ENCODE measurements at regions not wholly inside any gene's neighbourhood (a gene's known extent, or its start where the extent isn't known, plus 50 kb on each side); places are given as distances from the start of the nearest gene placed in this dataset.
A peak's percentile ranks its signal among the peaks of the same experiment; 100 is the strongest.

DNA sequence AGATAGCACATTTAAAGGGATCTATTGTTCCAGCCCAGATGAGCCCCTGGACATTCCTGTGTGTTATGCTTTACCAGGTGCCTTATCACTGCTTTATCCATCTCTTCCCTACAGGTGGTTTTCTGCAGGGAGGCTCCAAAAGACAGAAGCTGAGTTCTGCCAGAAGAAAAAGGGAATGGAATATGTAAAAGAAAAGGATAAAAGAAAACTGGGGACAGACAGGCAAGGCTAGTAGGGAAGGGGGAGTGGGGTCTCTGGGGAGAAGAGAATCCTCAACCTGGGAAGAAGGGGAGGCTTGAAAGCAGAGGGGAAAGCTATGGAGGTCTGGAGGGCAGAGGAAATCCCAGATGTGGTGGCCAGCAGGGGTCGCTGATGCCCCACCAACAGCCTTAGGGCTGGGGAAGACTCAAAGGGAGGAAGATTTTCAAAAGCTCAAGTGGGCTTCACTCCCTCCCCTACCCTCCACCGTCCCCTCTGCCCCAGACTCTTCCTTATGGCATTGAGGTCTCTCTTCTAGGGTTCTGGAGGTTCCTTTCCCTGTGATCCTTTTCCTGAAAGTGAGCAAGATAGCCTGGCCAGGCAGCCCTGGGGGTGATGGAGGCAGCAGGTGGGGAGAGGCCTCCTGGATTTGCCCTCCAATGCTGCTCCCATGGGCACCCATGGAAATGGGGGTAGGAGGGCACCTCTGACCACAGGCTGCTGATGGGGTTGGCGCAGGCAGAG, 178.1 kb upstream of the PKDCC start:
- DNase-seq, result peak; percentile 80

DNA sequence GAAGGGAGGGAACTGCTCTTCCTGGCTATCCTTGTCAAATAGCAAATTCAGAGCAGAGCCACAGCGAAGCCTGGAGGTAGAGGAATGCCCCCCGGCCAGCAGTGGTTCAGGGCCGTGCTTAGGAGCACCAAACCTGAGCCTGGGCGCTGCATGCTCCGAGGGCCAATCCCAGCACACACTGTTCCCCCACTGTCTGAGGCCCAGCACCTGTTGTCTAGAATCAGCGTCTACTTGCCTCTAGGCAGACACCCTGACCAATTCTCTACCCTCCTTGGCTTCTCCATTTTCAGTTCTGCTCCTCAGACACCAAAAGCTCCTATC, 177.6 kb upstream of the PKDCC start:
- DNase-seq, result no peak

DNA sequence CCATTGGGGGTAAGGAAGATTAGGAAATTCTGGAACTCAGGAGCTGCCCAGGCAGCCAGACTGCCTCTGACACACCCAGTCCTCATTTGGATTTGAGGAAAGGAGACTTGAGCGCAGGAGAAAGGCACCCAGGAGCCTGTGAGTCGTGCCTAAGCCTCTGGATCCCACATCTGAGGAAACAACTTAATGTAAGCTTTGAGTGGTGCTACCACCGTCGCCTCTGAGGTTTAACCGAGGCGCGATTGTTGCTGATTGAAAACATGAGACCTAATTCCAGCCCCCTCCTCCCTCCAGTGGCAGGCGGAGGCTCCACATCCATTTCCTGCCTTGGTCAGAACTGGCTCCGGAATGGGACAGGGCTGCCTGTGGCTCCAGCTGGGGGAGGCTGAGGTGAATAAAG, 176.7 kb upstream of the PKDCC start:
- DNase-seq, result no peak

DNA sequence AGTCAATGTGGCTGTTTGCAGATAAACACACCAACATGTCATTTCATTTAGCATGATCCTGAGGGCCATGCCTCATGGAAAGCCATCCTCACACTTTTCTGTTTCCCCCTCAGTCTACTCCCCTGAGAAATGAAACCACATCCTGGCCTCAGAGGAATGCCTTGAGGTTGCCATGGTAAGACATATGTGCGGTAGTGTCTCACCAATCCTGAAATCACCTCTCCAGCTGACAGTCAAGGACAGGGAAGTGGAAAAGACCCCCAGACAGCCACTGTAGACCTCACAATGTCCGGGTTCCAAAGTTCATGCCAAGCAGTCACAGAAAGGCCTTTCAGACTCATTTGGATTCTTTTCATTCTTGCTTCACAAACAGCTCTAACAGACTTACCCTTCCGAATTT, 175.2 kb upstream of the PKDCC start:
- no peak for DNase-seq

DNA sequence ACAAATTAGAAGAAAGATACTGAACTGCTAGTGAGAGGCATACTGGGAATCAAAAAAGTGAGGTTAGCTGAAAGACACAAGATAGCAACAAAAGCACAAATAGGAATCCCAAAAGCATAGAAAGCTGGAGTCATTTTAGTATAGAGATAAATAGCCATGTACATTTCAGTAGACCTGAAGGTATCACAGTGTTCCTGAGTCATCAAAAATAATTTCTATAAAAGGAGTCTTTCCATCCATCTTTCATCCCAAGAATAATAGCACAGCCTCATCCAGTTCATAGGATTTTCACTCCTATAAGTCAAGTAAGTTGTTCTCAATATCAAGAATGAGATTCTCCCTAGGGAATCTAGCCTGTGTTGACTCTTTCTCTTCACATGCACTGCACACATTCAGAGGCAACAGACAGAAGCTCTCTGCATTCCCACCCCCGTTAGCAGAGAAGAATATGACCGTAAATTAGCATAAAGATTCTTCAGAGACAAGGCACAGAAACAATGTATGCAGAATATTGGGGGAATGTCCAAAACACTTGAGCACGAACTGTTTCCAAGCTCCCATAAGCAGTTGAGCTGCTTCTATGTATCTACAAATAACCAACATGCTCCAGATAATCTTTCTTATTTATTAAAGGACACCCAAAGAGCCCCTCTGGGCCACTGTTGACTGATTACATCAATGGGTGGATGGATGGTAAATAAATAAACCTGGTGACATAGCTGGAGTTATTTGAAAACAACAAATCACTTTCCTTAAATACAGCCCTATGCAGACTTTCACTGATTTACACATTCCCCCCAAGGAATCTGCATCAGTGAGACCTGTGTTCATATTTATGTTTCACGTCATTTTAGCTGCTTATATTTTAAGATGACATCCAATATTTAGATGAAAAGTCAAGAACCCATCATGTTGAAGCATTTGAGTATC, 174.5 kb upstream of the PKDCC start:
- no peak for DNase-seq

DNA sequence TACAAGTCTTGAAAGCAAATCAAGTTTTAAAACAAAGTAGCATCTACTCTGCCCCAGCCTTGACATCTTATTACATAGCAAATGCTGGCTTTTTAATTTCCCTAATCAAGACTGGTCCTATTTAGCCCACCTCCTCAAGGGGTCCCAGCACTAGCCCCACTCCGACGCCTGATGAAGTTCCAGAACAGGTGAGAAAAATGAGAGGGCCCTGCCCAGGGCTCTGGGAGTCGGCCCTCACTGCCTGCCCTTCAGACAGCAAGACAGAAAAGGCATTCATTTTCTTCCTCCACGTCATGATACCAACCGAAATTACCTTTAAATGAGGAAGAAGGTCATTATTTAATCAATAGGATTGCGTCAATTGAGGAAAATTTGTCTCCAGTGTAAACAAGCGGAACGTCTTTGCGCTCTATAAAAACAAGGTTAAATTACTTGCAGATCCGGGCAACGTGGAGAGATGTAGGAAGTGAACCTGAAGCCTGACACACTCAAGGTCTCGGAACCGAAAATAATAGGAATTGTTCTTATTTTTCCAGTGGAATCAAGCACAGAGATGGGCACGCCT, 170.6 kb upstream of the PKDCC start:
- DNase-seq, result no peak

DNA sequence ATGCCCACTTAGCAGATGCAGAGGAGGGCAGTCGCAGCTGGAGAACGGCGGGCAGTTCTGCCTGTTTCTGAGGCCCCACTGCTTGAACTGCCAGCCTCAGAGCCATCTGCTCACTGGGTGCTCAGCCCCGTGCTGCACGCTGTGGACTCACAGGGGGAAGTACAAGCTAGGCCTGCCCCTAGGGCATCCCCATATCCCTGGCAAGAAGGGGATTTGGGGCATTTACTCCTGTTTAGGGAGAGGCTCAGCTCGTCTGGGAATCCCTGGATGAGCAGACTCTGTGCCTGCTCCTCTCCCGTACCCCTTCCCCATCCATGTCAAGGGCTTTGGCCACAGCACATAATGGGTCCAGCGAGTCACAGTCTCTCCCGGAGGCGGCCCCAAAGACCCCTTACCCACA, 169.8 kb upstream of the PKDCC start:
- DNase-seq, result no peak

DNA sequence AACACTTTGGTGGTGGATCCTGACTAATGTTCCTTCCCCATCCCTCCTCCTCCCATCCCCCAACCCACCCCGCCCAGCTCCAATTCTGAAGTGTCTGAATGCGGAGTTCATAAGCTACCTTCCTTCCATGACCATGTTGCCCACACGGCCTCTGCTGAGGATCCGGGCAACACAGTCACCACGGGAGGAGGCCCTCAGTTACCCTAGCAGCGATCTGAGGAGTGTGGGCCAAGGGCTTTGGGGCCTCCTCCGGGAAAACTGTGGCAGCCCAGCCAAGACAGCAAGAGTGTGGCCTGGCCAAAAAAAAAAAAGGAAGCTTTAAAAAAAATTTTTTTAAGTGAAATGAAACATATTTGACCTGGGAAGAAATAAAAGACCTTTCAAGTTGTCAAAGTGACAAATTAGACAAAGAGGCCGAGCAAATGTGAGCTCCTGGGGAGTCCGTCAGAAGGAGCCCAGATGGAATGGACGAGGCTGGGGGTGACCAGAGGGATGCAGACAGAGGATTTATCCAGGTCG, 169.0 kb upstream of the PKDCC start:
- no peak for DNase-seq

DNA sequence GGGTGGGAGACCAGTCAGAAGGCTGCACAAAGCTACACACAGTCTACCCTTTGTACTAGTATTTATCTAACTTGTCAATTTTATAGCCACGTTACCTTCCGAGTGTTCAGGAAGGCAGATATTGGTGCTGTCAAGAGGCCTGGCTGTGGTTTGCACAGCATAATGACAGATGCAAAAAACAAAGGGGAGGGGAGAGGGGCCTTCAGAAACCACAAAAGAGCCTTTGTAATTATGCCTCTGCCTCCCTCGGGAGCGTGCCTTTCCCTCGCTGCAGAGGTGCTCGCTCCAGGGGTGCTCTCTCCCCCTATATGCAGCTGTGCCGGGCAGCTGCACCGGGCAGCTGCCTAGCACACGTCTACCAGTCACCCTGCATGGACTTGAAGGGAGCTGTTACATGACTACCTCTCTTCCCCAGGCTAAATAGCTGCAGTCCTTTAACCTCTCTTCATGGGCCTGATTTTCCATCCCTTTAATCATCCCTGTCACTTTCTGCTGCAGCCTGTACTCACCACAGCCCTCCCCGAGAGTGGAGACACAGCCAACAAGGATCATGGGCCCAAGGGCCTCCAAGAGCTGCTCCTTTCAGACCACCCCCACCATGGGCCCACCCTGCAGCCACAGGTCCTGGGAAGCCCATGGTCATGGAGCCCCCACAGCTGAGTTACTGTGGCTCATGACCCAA, 168.4 kb upstream of the PKDCC start:
- no peak for DNase-seq

DNA sequence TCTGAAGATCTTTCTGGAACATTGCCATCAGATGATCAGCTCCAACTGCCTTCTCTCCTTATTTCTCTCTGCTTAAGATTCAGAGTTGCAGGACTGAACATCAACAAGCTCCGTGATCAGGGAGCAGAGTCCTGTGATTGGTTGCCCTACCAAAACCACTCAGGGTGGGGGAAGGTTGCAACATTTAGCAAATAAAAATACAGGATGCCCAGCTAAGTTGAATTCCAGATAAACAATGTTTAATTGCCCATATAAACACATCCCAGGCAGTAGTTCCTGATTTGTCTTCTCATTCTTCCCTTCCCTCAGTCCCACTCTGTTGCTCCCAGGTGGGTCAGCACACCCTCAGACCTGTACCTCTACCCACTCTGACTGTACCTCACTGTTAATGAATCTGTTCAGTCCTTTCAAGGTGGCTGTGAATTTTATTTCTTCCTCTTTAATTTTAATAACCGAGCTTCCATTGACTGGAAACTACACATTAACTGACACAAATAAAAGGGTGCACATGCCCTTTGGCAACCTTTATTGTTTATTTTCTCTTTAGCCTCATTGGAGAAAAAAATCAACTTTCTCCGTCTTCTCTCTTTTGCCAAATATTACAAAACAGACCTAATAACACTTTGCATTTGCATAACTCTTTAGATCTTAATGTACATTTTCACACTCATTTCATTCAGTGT, 167.1 kb upstream of the PKDCC start:
- no peak for DNase-seq

DNA sequence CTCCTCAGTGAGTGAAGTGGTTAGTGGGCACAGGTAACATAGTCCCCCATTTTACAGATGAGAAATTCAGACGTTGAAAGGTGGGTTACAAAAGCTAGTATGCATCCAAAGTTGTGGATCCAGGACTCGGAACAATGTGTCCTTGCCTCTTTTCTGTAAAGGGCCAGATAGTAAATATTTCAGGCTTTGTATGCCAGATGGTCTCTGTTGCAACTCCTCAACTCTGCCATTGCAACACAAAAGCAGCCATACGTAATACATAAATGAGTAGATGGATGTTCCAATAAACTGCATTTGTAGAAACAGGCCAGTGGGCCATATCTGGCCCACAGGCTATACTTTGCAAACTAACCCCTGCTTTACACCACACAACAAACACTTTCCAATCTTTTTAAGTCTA, 166.6 kb upstream of the PKDCC start:
- no peak for DNase-seq

DNA sequence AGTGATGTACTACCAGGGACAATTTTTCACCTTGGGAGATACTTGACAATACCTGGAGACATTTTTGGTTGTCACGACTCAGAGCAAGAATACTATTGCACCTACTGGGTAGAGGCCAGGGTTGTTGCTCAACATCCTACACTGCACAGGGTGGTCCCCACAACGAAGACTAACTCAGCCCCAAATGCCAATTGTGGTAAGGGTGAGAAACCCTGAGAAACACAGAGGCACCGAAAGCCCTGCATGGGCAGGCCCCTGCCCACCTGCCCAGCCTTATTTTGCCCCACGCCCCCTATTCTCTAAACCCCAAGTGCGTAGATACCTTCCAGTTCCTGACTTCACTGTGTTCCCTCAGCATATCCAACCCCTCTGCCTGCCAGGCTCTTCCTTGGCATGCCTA, 163.1 kb upstream of the PKDCC start:
- no peak for DNase-seq

DNA sequence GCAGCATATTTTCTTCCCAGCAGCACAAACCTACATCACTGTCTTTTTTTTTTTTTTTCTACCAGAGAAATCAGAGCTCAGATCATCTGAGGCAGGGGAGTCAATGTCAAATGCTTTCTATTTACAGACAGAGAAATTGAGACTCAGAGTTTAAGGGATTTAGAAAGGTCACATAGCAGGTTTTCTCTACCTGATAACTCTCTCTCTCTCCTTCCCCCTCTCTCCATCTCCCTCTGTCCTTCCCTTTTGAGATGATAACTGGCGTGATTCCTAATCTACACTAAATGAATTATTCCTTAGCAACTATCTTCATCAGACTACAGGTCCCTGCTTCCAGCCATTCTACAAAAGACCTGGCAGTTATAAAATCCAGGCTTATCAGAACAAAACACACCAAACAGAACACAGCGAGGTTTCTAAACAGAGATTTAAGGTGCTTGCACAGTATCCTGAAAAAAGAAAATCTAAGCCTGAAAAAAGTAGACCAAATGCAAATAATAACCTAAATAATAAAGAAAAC, 161.6 kb upstream of the PKDCC start:
- DNase-seq, result no peak

DNA sequence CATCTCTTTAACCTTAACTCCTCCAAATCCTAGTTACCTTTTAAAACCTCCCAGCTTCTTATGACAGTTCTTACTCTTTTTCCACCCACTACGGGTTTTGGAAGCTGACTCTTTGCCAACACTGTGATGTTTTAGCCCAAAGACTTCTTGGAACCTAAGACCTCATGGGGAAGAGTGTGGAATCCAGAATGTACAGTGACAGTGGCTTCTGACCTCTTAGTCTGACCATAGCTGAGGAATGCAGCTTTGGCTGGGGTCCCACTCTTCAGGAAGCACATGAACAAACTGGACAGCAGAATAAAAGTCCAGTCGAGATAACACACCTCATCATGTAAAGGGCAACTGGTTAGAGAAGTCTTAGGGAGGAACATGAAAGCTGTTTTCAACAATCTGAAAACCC, 161.1 kb upstream of the PKDCC start:
- no peak for DNase-seq

DNA sequence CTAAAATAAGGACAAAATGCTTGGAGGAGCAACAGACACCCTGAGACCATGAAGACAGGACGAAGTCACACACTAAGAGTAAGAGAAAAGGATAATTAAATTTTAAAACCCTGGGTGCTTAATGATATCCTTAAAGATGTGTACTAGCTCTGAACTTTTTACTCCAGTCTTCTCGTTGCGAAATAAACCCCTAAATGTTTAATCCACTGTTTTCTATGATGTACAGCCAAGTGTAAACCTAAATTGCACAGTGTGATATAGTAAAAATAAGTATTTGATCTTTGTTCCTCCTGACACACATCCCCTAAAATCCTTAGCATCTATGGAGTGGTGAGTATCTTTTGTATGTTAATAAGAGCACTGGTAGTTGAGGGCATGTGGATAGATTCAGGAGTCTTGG, 157.5 kb upstream of the PKDCC start:
- no peak for DNase-seq

DNA sequence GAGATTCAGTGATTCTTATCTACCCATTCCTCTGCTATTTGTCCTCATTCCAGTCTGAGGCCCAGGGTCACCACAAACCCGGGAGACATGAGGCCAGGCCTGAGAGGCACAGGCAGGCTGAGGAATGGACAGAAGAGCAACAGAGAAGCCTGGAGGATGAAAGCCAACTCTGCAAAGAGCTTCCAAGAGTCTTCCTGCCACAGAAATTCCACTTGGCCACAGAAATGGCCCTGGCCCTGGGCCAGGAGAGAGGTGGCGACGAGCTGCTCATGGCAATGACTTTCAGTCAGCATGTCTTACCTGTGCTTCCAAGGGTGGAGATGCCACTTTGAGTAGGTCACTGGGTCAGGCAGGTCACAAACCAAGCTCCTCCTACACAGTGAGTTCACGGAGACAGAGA, 155.3 kb upstream of the PKDCC start:
- DNase-seq, result no peak

DNA sequence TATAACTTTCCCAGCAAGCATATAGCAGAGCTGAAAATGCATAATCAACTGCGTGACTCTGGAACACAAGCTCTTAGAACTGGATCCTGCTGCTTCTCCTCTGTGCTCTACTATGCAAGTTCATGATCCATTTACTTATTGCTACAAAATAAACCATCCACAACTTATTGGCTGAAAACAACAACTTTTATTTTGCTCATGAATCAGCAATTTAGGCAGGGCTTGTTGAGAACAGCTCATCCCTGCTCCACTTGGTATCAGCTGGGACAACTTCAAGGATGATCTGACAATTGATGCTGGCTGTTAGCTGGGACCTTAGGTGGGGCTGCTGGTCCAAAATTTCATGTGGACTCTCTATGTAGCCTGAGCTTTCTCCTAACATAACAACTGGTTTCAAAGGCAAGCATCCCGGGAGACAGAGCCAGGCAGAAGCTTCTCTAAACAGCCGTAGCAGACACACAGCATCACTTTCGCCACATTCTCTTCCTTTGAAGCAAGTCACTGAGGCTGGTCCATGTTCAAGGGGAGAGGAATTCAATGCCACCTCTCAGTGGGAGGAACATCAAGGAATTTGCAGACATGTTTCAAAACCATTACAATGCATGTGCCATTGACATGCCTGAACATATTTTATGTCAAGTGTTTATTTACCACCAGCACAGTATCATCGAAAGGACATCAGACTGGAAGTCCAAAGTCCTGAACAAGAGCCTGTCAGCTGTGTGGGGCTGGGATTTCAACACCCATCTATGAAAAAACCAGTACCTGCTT, 153.1 kb upstream of the PKDCC start:
- no peak for DNase-seq

DNA sequence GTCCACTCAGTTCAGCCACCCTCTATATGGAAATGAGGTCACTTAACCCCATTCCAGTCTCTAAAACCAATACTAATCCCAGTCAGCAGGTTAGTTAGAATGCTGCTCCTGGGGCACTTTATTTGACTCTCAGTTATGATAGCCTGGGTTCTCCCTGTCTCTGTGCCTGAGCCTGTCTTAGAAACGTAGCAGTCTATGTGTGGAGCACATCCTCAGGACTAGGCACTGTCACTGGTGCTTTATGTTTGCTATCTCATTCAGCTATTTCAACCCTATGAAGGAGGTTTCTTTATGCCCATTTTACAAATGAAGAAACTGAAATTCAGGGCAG, 152.5 kb upstream of the PKDCC start:
- no peak for DNase-seq

DNA sequence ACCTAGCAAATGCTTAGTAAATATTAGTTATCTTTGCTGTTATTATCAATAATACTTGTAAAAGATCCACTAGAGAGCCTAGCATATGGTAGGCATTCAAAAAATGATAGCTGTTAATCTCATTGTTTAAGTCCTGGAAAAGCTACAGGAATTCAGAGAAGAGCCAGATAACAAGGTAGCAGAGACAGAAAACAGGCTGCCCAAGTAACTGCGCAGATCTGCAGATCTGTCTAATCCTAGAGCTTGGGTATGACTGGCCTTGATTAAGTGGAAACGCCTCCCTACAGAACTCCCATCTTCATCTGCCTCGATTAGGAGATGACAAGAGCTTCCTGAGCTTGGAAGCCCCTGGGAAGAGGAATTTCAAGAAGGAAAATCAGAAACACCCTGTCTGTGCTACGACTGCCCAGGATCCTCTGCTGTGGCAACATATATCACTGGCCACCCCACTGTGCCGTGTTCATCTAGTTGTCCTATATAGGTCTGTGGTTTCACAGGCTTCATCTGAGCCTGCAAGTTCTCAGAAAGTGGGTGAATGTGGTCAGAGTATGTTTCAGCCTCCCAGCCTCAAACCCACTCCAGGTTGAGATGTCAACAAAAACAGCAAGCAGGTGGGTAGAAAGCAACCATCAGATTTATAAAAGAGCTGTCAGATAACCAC, 151.5 kb upstream of the PKDCC start:
- DNase-seq, result peak; percentile 21

DNA sequence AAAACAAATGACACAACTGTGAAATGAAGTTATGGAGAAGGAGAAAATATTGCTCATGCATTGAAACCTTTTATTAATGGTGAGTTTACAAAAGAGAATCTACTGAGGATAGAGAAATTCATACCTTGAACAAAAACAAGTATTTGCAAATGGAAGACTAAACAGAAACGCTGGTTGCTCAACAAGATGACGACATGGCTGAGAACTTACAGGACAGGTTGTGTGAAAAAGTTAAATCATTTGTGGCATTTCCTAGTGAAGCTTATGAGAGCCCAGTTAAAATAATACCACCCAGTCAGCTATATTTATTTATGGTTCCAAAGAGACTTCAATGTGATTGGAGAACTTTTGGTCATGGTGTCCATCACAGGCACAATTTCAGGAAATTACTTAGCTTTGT, 148.6 kb upstream of the PKDCC start:
- no peak for DNase-seq

DNA sequence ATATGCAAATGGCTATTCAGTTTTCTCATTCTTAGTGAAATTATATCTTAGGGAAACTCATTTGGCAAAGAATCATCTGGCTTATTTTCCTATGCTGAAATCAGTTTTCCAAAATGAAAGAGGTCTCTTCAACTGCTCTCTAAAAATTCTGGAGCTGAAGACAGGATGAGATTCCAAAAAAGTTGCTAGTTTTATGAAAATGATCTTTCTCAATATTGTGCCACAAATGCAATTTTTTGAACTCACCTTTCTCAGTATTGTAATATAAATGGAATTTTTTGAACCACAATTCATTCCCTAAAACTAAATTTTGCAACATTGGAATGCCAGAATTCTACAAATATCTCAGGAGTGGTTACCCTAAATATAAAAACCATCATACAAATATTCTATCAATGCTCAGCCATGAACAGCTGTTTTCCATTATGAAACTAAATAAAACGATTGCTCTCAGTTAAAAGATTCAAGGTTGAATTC, 147.7 kb upstream of the PKDCC start:
- DNase-seq, result no peak

Measured in CD4-positive, alpha-beta T cell treated with Interleukin-17A for 4 hours (primary cell).